Motor neuron (in vitro differentiated cells): ENCODE measurements at regions not wholly inside any gene's neighbourhood (a gene's known extent, or its start where the extent isn't known, plus 50 kb on each side); places are given as distances from the start of the nearest gene placed in this dataset.

Source experiments
- ATAC-seq, 8 experiments: fragments of 200-7000 bp; cut with Tn5 transposase; replicated peaks in 6 of 8; 2 replicates each; pipeline ENCODE4 v1.8.0; 2021; ENCODE audit warnings: mild to moderate bottlenecking in 8 of 8, moderate library complexity in 8 of 8
- H3K27ac ChIP-seq, 2 donors: fragments of 250-450 bp; sonication (Bioruptor Pico); 2 replicates each; pipeline ENCODE4 v1.9.0; 2021; ENCODE audit warnings: antibody characterized with exemption in 2 of 2, mild to moderate bottlenecking in 2 of 2, moderate library complexity in 1 of 2
- H3K4me1 ChIP-seq, 2 donors: fragments of 250-450 bp; sonication (Bioruptor Pico); replicated peaks in 1 of 2; 2 replicates each; pipeline ENCODE4 v1.6.1; 2021; ENCODE audit warnings: antibody characterized with exemption in 2 of 2, mild to moderate bottlenecking in 2 of 2, moderate library complexity in 1 of 2
- H3K4me3 ChIP-seq, 5 donors: fragments of 250-450 bp; sonication (Bioruptor Pico); 2 replicates each; pipeline ENCODE4 v1.9.0; 2021; ENCODE audit warnings: antibody characterized with exemption in 5 of 5, mild to moderate bottlenecking in 5 of 5, moderate library complexity in 4 of 5
- WGBS, 10 experiments: fragments of 450-650 bp; shearing (Covaris generic); methylation state at CpG; one replicate each; pipeline ENCODE4 v1.0.0; 2022; 5-methylcytosine and 5-hydroxymethylcytosine counted together
- in situ Hi-C, 9 experiments: fragments of 400-800 bp; cut with MboI; loops; one replicate each; pipeline ENCODE4 v1.15.0; 2021; ENCODE audit warnings: low sequenced_read_pairs in 9 of 9, low pct_unique_long_range_greater_than_20kb in 2 of 9; ENCODE audit not compliant: unreplicated experiment in 9 of 9

- ATAC-seq: peak in 3 of 8 experiments; percentile 39 to 75 (median 54)
- H3K4me3 ChIP-seq: no peak overlapping the region
- peaks cover 0 to 5% of the 10 kb centered on the region in 2 donors for H3K4me1 ChIP-seq
- in situ Hi-C loops: no loop called here
- no peak overlapping the region for H3K27ac ChIP-seq
- WGBS, 10 experiments: 38 to 100% (median 88%) methylated on average over 1 of the region's 1 CpG; no CpG with 5 or more reads in 5 of the 10 experiments
Measured at GRCh38 chr11:80328774-80329173, 887.9 kb upstream of the TENM4 start.

- WGBS, 10 experiments: 0 to 64% (median 44%) methylated on average over 2 to 4 of the region's 4 CpGs
- in situ Hi-C loops: no loop called here
- H3K4me1 ChIP-seq: peaks cover 0 to 5% of the 10 kb centered on the region in 2 donors
- ATAC-seq: peak in 2 of 8 experiments; percentile 24 to 58
- H3K27ac ChIP-seq: no peak overlapping the region
- no peak overlapping the region for H3K4me3 ChIP-seq
Measured at GRCh38 chr11:80327956-80328614, 887.3 kb upstream of the TENM4 start.

GRCh38 chr11:80321786-80322185, 881.0 kb upstream of the TENM4 start:
- H3K4me3 ChIP-seq: no peak overlapping the region
- in situ Hi-C loops: no loop called here
- H3K4me1 ChIP-seq: peaks cover 0 to 14% of the 10 kb centered on the region in 2 donors
- WGBS, 10 experiments: 0 to 85% (median 53%) methylated on average over 1 to 2 of the region's 2 CpGs
- no peak for ATAC-seq
- no peak overlapping the region for H3K27ac ChIP-seq

GRCh38 chr11:80320765-80321164, 879.9 kb upstream of the TENM4 start:
- WGBS, 10 experiments: 57 to 100% (median 92%) methylated on average over 3 to 4 of the region's 4 CpGs; no CpG with 5 or more reads in 1 of the 10 experiments
- Histone ChIP-seq H3K27ac (no peak overlapping the region), H3K4me1 (peaks cover 0 to 17% of the 10 kb centered on the region in 2 donors), H3K4me3 (no peak overlapping the region)
- in situ Hi-C loops: no loop called here
- peak in 1 of 8 experiments; percentile 18 for ATAC-seq

GRCh38 chr11:80320226-80320625, 879.4 kb upstream of the TENM4 start:
- 0 to 100% (median 68%) methylated on average over 1 of the region's 1 CpG for WGBS, 10 experiments
- in situ Hi-C loops: no loop called here
- no peak overlapping the region for H3K27ac ChIP-seq
- no peak for ATAC-seq
- H3K4me3 ChIP-seq: no peak overlapping the region
- H3K4me1 ChIP-seq: peaks cover 0 to 17% of the 10 kb centered on the region in 2 donors

GRCh38 chr11:80317612-80318011, 876.8 kb upstream of the TENM4 start:
- H3K4me3 ChIP-seq: no peak overlapping the region
- in situ Hi-C loops: no loop called here
- peaks cover 0 to 34% of the 10 kb centered on the region in 2 donors for H3K4me1 ChIP-seq
- 0 to 100% (median 0%) methylated on average over 1 of the region's 1 CpG; no CpG with 5 or more reads in 5 of the 10 experiments for WGBS, 10 experiments
- H3K27ac ChIP-seq: no peak overlapping the region
- ATAC-seq: no peak

GRCh38 chr11:80315200-80315599, 874.4 kb upstream of the TENM4 start:
- WGBS, 10 experiments: 0 to 82% (median 50%) methylated on average over 1 to 2 of the region's 2 CpGs; no CpG with 5 or more reads in 5 of the 10 experiments
- Histone ChIP-seq H3K4me1 (peaks cover 0 to 34% of the 10 kb centered on the region in 2 donors), H3K27ac (no peak overlapping the region), H3K4me3 (no peak overlapping the region)
- in situ Hi-C loops: no loop called here
- no peak for ATAC-seq

- ATAC-seq: no peak
- H3K4me3 ChIP-seq: no peak overlapping the region
- in situ Hi-C loops: no loop called here
- H3K4me1 ChIP-seq: peaks cover 0 to 8% of the 10 kb centered on the region in 2 donors
- H3K27ac ChIP-seq: no peak overlapping the region
Measured at GRCh38 chr11:80309301-80309700, 868.5 kb upstream of the TENM4 start.

GRCh38 chr11:80307676-80308075, 866.8 kb upstream of the TENM4 start:
- Histone ChIP-seq H3K4me1 (no peaks in the 10 kb centered on the region), H3K27ac (no peak overlapping the region), H3K4me3 (no peak overlapping the region)
- in situ Hi-C loops: no loop called here
- WGBS, 10 experiments: 46 to 100% (median 93%) methylated on average over 1 to 2 of the region's 2 CpGs
- no peak for ATAC-seq

GRCh38 chr11:80297858-80298632, 857.2 kb upstream of the TENM4 start:
- no peak overlapping the region for H3K27ac ChIP-seq
- H3K4me3 ChIP-seq: no peak overlapping the region
- peak in 3 of 8 experiments; percentile 64 to 78 (median 76) for ATAC-seq
- in situ Hi-C loops: no loop called here
- 8 to 100% (median 85%) methylated on average over 1 to 5 of the region's 5 CpGs; no CpG with 5 or more reads in 1 of the 10 experiments for WGBS, 10 experiments
- peaks cover 0 to 3% of the 10 kb centered on the region in 2 donors for H3K4me1 ChIP-seq

GRCh38 chr11:80293293-80293692, 852.5 kb upstream of the TENM4 start:
- in situ Hi-C loops: no loop called here
- WGBS, 10 experiments: 9 to 100% (median 83%) methylated on average over 1 to 2 of the region's 2 CpGs; no CpG with 5 or more reads in 1 of the 10 experiments
- Histone ChIP-seq H3K4me3 (no peak overlapping the region), H3K4me1 (no peaks in the 10 kb centered on the region), H3K27ac (no peak overlapping the region)
- no peak for ATAC-seq

- Histone ChIP-seq H3K4me1 (no peaks in the 10 kb centered on the region), H3K27ac (no peak overlapping the region), H3K4me3 (no peak overlapping the region)
- WGBS, 10 experiments: 0 to 78% (median 63%) methylated on average over 1 to 3 of the region's 3 CpGs
- in situ Hi-C loops: no loop called here
- ATAC-seq: no peak
Measured at GRCh38 chr11:80284946-80285785, 844.3 kb upstream of the TENM4 start.

- in situ Hi-C loops: no loop called here
- 0 to 85% (median 17%) methylated on average over 1 to 2 of the region's 2 CpGs; no CpG with 5 or more reads in 3 of the 10 experiments for WGBS, 10 experiments
- Histone ChIP-seq H3K4me1 (no peaks in the 10 kb centered on the region), H3K27ac (no peak overlapping the region), H3K4me3 (no peak overlapping the region)
- ATAC-seq: no peak
Measured at GRCh38 chr11:80282643-80283042, 841.8 kb upstream of the TENM4 start.
